HepG2 (cell line): ENCODE measurements at regions not wholly inside any gene's neighbourhood (a gene's known extent, or its start where the extent isn't known, plus 50 kb on each side); places are given as distances from the start of the nearest gene placed in this dataset.

ENCODE experiments used
- AHR ChIP-seq: IDR thresholded peaks from 2 replicates; pipeline ENCODE4 v1.6.1; 2018; ENCODE audit warnings: missing genetic modification reagents, missing compliant biosample characterization
- ATRX ChIP-seq: sonication (generic); formaldehyde crosslinking; IDR thresholded peaks from 2 replicates; pipeline ENCODE4 v1.4.0; 2020; ENCODE audit warnings: missing genetic modification reagents, borderline replicate concordance
- E2F5 ChIP-seq: sonication (generic); formaldehyde crosslinking; conservative IDR thresholded peaks from 2 replicates; pipeline ENCODE4 v1.4.0; 2020; ENCODE audit warnings: missing genetic modification reagents
- FOXC1 ChIP-seq: sonication (generic); formaldehyde crosslinking; IDR thresholded peaks from 2 replicates; pipeline ENCODE4 v1.8.0; 2022; ENCODE audit warnings: mild to moderate bottlenecking, missing genetic modification reagents, borderline replicate concordance
- JUN ChIP-seq: sonication (generic); formaldehyde crosslinking; IDR thresholded peaks from 2 replicates; pipeline ENCODE4 v1.4.0; 2020; ENCODE audit warnings: mild to moderate bottlenecking, missing genetic modification reagents
- KDM1A ChIP-seq: IDR thresholded peaks from 2 replicates; pipeline ENCODE4 v1.6.1; 2016; ENCODE audit warnings: missing compliant biosample characterization
- KDM2A ChIP-seq: sonication (generic); formaldehyde crosslinking; IDR thresholded peaks from 2 replicates; pipeline ENCODE4 v1.4.0; 2020; ENCODE audit warnings: low read depth, missing genetic modification reagents, borderline replicate concordance
- KMT2B ChIP-seq: IDR thresholded peaks from 2 replicates; pipeline ENCODE4 v1.6.1; 2016; ENCODE audit warnings: missing genetic modification reagents, missing compliant biosample characterization
- PHF21A ChIP-seq: sonication (generic); formaldehyde crosslinking; IDR thresholded peaks from 2 replicates; pipeline ENCODE4 v1.5.0; 2020; ENCODE audit warnings: mild to moderate bottlenecking, missing genetic modification reagents
- POLR2AphosphoS5 ChIP-seq: IDR thresholded peaks from 2 replicates; pipeline ENCODE4 v1.6.1; 2012; ENCODE audit warnings: low read depth, low read length
- RORA ChIP-seq: sonication (generic); formaldehyde crosslinking; IDR thresholded peaks from 2 replicates; pipeline ENCODE4 v1.5.0; 2020; ENCODE audit warnings: mild to moderate bottlenecking, missing genetic modification reagents, moderate library complexity
- SIX4 ChIP-seq: sonication (generic); formaldehyde crosslinking; IDR thresholded peaks from 2 replicates; pipeline ENCODE4 v1.4.0; 2020; ENCODE audit warnings: missing genetic modification reagents
- SNAPC5 ChIP-seq: sonication (generic); formaldehyde crosslinking; IDR thresholded peaks from 2 replicates; pipeline ENCODE4 v1.8.1; 2023; ENCODE audit warnings: mild to moderate bottlenecking, missing genetic modification reagents, borderline replicate concordance
- TARDBP ChIP-seq: sonication (generic); formaldehyde crosslinking; IDR thresholded peaks from 2 replicates; pipeline ENCODE4 v1.8.0; 2022; ENCODE audit warnings: mild to moderate bottlenecking, missing genetic modification reagents
- ZIK1 ChIP-seq: sonication (generic); formaldehyde crosslinking; IDR thresholded peaks from 2 replicates; pipeline ENCODE4 v1.5.0; 2020; ENCODE audit warnings: mild to moderate bottlenecking, low read depth, missing genetic modification reagents, borderline replicate concordance
- ZNF20 ChIP-seq: sonication (generic); formaldehyde crosslinking; IDR thresholded peaks from 2 replicates; pipeline ENCODE4 v1.4.0; 2020; ENCODE audit warnings: mild to moderate bottlenecking, moderate library complexity, missing genetic modification reagents
- ZNF318 ChIP-seq: sonication (generic); formaldehyde crosslinking; IDR thresholded peaks from 2 replicates; pipeline ENCODE4 v1.4.0; 2020; ENCODE audit warnings: mild to moderate bottlenecking, missing genetic modification reagents
- ZNF329 ChIP-seq: sonication (generic); formaldehyde crosslinking; IDR thresholded peaks from 2 replicates; pipeline ENCODE4 v1.9.0; 2021; ENCODE audit warnings: low read depth, mild to moderate bottlenecking, missing genetic modification reagents
- TF ChIP-seq, protein P1 (sequence below): sonication (generic); formaldehyde crosslinking; IDR thresholded peaks from 2 replicates; pipeline ENCODE4 v1.5.0; 2020; ENCODE audit warnings: missing genetic modification reagents
- TF ChIP-seq, protein P2 (sequence below): sonication (generic); formaldehyde crosslinking; IDR thresholded peaks from 2 replicates; pipeline ENCODE4 v1.5.0; 2020; ENCODE audit warnings: missing genetic modification reagents

GRCh38 chr7:131076711-131077181 is 250.9 kb upstream of the MKLN1 start (continued):
- TF ChIP-seq, protein P1, sequence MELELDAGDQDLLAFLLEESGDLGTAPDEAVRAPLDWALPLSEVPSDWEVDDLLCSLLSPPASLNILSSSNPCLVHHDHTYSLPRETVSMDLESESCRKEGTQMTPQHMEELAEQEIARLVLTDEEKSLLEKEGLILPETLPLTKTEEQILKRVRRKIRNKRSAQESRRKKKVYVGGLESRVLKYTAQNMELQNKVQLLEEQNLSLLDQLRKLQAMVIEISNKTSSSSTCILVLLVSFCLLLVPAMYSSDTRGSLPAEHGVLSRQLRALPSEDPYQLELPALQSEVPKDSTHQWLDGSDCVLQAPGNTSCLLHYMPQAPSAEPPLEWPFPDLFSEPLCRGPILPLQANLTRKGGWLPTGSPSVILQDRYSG, result no peak; the same call in 1 of the 2 replicates
- TF ChIP-seq SIX4, result peak; percentile 83; the same call in 1 of the 2 replicates
- no peak for TF ChIP-seq KDM2A (CRISPR knock-in tag)
- peak; percentile 80 for TF ChIP-seq PHF21A (CRISPR knock-in tag)
- TF ChIP-seq FOXC1, result no peak
- TF ChIP-seq POLR2AphosphoS5, result no peak
- no peak for TF ChIP-seq ZNF20 (CRISPR knock-in tag)
- TF ChIP-seq JUN (CRISPR knock-in tag), result peak; percentile 62; the same call in 1 of the 2 replicates
- TF ChIP-seq, protein P2, sequence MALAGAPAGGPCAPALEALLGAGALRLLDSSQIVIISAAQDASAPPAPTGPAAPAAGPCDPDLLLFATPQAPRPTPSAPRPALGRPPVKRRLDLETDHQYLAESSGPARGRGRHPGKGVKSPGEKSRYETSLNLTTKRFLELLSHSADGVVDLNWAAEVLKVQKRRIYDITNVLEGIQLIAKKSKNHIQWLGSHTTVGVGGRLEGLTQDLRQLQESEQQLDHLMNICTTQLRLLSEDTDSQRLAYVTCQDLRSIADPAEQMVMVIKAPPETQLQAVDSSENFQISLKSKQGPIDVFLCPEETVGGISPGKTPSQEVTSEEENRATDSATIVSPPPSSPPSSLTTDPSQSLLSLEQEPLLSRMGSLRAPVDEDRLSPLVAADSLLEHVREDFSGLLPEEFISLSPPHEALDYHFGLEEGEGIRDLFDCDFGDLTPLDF (CRISPR knock-in tag), result no peak
- no peak for TF ChIP-seq E2F5 (CRISPR knock-in tag)
- TF ChIP-seq RORA (CRISPR knock-in tag), result no peak
- no peak for TF ChIP-seq ZNF329 (CRISPR knock-in tag)
- TF ChIP-seq SNAPC5 (CRISPR knock-in tag), result no peak
- peak; percentile 76 for TF ChIP-seq TARDBP (CRISPR knock-in tag)
- no peak; the same call in 1 of the 2 replicates for TF ChIP-seq AHR (CRISPR knock-in tag)
- no peak for TF ChIP-seq KDM1A
- peak; percentile 59; the same call in 1 of the 2 replicates for TF ChIP-seq KMT2B (CRISPR knock-in tag)
- TF ChIP-seq ZNF318 (CRISPR knock-in tag), result no peak
- no peak for TF ChIP-seq ZIK1 (CRISPR knock-in tag)
- no peak for TF ChIP-seq ATRX (CRISPR knock-in tag)
